ENCODE measurements at regions not wholly inside any gene's neighbourhood (a gene's known extent, or its start where the extent isn't known, plus 50 kb on each side); places are given as distances from the start of the nearest gene placed in this dataset.

DNA sequence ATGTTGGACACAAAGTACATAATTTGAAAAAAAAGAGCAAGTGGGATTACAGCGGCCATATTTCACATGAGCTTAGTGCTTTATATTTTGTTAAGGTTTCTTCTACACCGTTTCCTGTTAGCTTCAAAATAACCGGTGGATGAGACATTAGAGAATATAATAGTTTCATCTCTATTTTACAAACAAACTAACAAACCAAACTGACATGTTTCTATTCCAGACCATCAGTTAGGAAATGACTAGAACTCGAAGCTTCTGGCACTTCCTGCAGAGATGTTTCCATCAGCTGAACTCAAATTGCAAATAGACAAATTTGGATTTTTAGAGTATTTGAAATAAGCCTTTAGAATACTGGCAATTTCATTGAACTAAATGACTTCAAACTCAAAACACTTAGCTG is 86.5 kb downstream of the MTRR start:
- Mint-ChIP-seq H3K4me1 (no peaks in the 10 kb centered on the region), H3K4me3 (no peak overlapping the region), H3K36me3 (ENCODE audit: low read depth) (no peaks in the 10 kb centered on the region), H3K27ac (no peak overlapping the region), H3K9me3 (no peaks in the 10 kb centered on the region), H3K27me3 (peaks cover 9% of the 10 kb centered on the region)
- no peak for ATAC-seq (replicated peaks)

DNA sequence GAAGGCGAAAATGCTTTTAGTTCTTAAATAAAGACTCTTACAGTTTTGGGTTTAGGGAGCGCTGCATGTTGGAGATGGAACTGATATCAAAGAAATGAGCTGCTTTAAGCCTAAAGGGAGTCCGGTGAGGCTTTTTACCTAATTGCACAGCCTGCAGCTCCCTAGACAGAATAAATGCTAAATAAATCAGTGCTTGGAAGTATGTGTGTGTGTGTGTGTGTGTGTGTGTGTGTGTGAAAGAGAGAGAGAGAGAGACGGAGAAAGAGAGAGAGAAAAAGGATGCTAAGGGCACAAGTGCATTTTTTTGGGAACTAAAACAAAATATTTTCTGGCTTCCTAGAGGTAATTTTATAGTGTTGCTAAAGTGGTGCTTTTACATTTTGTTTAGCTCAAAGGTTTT is 88.4 kb downstream of the MTRR start:
- Mint-ChIP-seq H3K4me1 (no peaks in the 10 kb centered on the region), H3K4me3 (no peak overlapping the region), H3K27me3 (peaks cover 9% of the 10 kb centered on the region), H3K27ac (no peak overlapping the region), H3K9me3 (no peaks in the 10 kb centered on the region), H3K36me3 (ENCODE audit: low read depth) (no peaks in the 10 kb centered on the region)
- no peak for ATAC-seq (replicated peaks)

DNA sequence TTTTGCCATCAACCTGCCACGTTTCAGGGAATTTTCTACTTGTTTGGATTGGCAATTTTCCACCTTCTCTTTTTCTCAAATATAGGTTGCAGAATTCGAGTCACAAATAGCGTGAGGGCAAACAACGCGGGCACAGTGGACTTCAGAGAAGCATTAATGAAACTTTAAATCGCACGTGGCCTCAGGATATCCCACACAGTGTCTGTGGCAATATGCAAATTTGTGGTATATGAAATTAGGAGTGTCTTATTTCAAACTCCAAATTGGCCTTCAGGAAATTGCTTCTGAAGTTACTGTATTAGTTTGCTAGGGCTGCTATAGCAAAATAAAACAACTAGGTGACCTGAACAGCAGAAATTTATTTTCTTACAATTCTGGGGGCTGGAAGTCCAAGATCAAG is 91.2 kb downstream of the MTRR start:
- no peak for ATAC-seq (replicated peaks)
- Mint-ChIP-seq H3K9me3 (no peaks in the 10 kb centered on the region), H3K36me3 (ENCODE audit: low read depth) (no peaks in the 10 kb centered on the region), H3K4me3 (no peak overlapping the region), H3K27ac (no peak overlapping the region), H3K4me1 (no peaks in the 10 kb centered on the region), H3K27me3 (peaks cover 13% of the 10 kb centered on the region)

DNA sequence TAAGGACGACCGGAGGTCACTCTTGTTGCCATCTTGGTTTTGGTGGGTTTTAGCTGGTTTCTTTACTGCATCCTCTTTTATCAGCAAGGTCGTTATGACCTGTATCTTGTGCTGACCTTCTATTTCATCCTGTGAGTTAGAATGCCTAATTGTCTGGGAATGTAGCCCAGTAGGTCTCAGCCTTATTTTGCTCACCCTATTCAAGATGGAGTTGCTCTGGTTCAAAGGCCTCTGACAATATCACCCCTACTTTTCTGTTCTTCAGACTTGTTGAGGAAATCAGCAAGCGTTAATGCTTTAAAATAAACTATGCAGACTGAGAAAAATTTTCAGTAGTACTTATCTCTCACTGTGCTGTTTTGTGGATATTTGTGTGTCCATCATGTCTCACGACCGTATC is 92.6 kb downstream of the MTRR start:
- Mint-ChIP-seq H3K27ac (no peak overlapping the region), H3K4me1 (no peaks in the 10 kb centered on the region), H3K27me3 (peaks cover 16% of the 10 kb centered on the region), H3K9me3 (no peaks in the 10 kb centered on the region), H3K4me3 (no peak overlapping the region), H3K36me3 (ENCODE audit: low read depth) (no peaks in the 10 kb centered on the region)
- ATAC-seq (replicated peaks): no peak

DNA sequence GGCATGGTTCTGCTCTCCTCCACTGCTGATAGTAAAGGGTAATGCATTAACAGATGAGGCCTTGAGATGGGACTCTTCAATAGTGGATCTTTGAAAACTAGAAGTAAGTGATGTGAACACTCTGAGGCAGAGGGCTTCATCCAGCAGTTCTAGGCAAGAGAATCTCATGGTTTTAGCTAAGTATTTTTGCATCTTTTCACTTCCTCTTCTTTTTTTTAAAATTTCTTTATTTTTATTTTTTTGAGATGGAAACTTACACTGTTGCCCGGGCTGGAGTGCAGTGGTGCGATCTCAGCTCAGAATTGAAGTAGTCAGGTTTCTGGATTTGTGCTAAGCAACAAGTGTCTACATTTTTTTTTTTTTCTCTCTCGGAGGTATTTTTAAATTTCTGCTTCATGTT is 101.9 kb downstream of the MTRR start:
- Mint-ChIP-seq H3K4me1 (no peaks in the 10 kb centered on the region), H3K4me3 (no peak overlapping the region), H3K36me3 (ENCODE audit: low read depth) (no peaks in the 10 kb centered on the region), H3K27ac (no peak overlapping the region), H3K9me3 (no peaks in the 10 kb centered on the region), H3K27me3 (peaks cover 12% of the 10 kb centered on the region)
- no peak for ATAC-seq (replicated peaks)

DNA sequence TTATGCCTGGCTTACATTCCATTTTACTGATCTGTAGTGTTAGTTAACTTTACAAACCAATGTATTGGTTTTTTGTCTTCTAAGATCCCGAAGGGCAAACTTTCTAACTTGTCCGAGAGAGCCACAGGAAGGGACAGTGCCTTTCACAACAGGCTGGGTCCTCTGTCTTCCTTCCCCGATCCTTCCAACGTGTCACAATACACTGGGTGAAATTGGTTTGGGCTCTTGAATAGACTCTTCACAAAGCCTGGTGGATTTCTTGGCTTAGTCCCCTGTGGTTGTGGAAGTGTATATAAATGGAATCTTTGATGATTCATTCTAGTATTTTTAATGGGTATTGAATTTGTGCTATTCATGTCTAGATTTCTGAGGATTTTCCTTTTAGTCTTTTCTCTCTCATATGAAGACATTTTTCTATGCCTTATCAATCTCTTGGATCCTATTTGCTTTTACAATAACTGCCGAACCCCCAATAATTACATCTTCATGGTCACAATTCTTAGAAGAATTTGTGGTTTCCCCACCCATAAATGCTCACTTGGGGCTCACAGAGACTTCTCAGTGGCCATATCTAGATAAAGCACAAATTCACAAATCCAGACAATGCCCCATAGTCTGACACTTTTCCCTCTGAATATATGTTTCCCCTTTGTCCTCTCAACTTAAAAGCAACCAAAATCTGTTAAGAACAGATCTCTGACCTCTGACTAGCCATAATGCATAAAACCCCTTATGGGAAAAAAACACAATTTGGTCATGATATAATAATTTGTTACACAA is 107.7 kb downstream of the MTRR start:
- Mint-ChIP-seq H3K4me3 (no peak overlapping the region), H3K9me3 (no peaks in the 10 kb centered on the region), H3K36me3 (ENCODE audit: low read depth) (no peaks in the 10 kb centered on the region), H3K27ac (no peak overlapping the region), H3K4me1 (no peaks in the 10 kb centered on the region), H3K27me3 (peaks cover 13% of the 10 kb centered on the region)
- ATAC-seq (replicated peaks): no peak

DNA sequence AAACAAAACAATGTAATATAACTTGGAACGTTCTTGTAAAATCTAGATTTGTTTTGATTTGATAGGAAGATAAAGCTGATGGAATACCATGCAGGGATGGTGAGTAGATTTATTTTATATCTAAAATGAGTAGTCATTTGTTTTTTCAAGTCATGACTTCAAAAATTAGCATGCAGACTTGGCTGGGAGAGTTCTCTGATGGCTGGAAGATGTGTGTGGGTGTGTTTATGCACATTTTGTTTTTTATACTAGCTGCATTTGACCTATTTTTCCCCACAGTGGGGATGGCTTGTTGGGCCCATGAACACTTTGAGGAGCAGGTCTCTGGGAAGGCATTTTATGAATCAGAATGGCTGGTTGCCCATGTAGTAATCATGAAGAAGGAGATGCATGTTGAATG is 109.2 kb downstream of the MTRR start:
- Mint-ChIP-seq H3K27ac (no peak overlapping the region), H3K4me1 (no peaks in the 10 kb centered on the region), H3K4me3 (no peak overlapping the region), H3K9me3 (no peaks in the 10 kb centered on the region), H3K27me3 (peaks cover 13% of the 10 kb centered on the region), H3K36me3 (ENCODE audit: low read depth) (no peaks in the 10 kb centered on the region)
- ATAC-seq (replicated peaks): no peak

DNA sequence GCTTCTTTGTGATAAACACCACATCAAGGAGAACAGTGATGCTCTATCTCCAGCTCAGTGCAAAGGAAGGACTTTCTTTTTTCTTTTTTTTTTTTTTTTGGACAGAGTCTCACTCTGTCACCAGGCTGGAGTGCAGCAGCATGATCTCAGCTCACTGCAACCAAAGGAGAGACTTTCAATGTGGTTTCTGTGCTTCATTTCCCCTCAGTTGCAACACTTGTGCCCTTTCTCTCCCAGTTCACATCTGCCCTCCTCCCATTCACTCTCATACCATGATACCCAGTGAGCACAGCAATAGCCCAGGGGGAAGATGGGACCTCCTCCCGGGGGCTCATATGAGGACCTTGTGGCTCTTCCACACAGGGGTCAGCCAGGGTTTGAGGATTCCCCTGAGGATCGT is 110.0 kb downstream of the MTRR start:
- Mint-ChIP-seq H3K36me3 (ENCODE audit: low read depth) (no peaks in the 10 kb centered on the region), H3K4me1 (no peaks in the 10 kb centered on the region), H3K27ac (no peak overlapping the region), H3K4me3 (no peak overlapping the region), H3K27me3 (peaks cover 14% of the 10 kb centered on the region), H3K9me3 (no peaks in the 10 kb centered on the region)
- no peak for ATAC-seq (replicated peaks)

DNA sequence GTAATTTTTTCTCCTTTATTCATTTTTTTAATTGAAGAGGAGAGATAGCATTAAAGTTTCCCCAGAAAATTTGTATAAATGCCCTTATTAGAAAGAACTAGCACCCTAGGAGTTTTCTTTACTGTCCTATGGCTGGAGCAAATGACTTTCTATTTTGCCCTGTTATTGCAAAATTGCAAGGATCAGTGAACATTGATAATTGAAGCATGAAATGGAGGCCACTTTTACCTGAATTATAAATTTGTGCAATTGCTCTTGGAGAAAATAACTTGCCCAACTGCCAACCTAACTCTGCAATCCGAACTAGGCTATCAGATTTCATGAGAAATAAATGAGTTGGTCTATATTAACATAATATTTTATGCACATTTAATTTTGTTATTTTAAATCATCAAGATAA is 111.9 kb downstream of the MTRR start:
- Mint-ChIP-seq H3K9me3 (no peaks in the 10 kb centered on the region), H3K36me3 (ENCODE audit: low read depth) (no peaks in the 10 kb centered on the region), H3K4me3 (no peak overlapping the region), H3K27ac (no peak overlapping the region), H3K27me3 (peaks cover 11% of the 10 kb centered on the region), H3K4me1 (no peaks in the 10 kb centered on the region)
- no peak for ATAC-seq (replicated peaks)

DNA sequence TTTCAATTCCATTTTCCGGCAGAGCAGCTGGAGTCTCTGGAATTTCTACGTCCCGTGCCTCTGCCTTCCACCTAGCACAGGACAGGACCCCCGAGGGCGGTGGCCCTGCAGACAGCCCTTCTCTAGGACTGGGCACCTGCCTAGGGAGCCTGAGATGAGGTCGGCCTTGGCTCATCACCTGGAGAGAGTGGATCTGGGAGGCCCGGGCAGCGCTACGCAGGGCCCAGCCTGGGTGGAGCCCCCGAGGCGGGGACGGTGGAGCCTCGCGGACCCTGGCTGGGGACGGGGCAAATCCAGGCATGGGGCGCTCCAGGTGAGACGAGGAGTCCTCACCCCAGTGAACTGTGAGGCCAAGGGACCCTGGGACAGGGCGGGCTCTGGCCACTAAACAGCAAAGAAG is 114.5 kb downstream of the MTRR start:
- no peak for ATAC-seq (replicated peaks)
- Mint-ChIP-seq H3K9me3 (no peaks in the 10 kb centered on the region), H3K36me3 (ENCODE audit: low read depth) (no peaks in the 10 kb centered on the region), H3K4me1 (no peaks in the 10 kb centered on the region), H3K27me3 (peaks cover 4% of the 10 kb centered on the region), H3K27ac (no peak overlapping the region), H3K4me3 (no peak overlapping the region)

DNA sequence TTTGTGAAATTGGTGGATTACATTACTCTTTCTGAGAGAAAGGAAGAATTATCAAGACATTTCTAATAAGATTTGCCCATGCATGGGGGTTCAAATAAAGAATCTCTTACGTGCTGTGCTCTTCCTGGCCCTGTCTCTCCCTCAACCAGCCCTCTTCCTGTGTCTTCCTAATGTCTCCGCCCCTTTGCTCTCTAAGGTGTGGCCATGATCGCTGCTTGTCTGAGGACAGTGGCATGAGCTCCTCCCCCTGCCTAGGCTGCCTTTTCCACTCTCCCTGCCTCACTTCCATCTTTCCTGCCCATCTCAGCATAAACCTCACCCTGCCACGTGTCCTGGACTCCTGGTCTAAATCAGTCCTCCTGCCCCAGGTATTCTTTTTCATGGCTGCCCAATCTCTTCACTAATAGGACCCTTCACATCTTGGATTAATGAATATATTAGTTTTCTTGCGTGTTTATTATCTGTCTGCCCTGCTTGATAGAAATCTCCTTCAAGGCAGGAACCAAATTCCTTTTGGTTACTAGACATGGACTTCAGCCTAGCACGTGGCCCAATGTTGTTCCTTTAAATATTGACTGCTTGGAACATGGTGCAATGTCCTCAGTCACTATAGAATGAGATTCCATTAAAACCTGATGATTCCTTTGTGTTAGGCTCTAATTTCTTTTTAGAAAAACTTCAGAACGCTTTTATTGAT is 122.3 kb downstream of the MTRR start:
- H3K27me3 Mint-ChIP-seq: peaks cover 12% of the 10 kb centered on the region
- ATAC-seq (replicated peaks): no peak
- H3K9me3 Mint-ChIP-seq: peaks cover 4% of the 10 kb centered on the region
- no peaks in the 10 kb centered on the region for H3K36me3 Mint-ChIP-seq (ENCODE audit: low read depth)
- no peaks in the 10 kb centered on the region for H3K4me1 Mint-ChIP-seq
- no peak overlapping the region for H3K27ac Mint-ChIP-seq
- no peak overlapping the region for H3K4me3 Mint-ChIP-seq

DNA sequence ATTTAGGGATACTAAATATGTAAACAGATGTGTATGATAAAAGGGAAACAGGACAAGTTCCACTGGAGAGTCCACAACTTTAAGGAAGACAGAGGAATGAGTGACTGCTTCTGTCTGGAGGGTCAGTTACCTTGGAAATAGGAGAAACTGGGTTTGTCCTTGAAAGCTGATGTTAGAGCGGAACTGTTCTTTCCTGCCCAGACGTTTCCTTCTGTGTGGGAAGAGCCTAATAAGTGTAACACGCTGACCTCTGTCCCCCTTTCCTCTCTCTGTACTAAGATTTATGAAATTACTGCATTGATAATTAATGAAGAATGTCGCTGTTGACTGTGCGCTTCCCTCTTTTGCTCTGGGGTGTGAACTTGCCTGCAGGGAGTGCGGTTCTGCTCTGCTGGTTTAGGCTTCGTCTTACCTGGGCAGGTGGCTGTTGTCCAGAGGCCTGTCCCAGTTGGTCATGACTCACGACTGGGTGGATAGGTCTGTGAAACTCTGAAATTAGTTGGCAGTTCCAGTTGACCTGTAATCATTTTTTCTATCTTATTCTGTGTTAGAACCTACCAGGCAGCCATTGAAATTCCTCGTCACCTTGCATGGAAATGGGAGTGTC is 126.8 kb downstream of the MTRR start:
- Mint-ChIP-seq H3K27ac (no peak overlapping the region), H3K36me3 (ENCODE audit: low read depth) (no peaks in the 10 kb centered on the region), H3K27me3 (peaks cover 7% of the 10 kb centered on the region), H3K9me3 (peaks cover 4% of the 10 kb centered on the region), H3K4me3 (no peak overlapping the region), H3K4me1 (no peaks in the 10 kb centered on the region)
- no peak for ATAC-seq (replicated peaks)

DNA sequence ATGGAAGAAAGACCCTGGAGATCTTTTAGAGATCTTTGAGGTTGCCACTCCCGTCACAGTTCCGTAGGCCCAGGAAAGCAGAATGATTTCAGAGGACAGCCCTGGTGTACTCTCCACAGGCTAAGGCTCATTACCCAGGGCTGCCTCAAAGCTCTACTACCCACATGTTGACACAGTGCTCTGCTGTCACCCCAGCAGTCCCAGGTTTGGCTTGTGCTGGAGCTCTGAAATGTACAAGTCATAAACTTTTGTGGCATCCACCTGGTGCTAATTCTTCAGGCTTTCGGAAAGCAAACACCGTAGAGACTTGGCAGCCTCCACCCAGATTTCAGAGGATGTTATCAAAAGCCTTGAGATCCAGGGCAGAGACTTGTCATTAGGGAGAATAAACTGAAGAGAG is 136.5 kb downstream of the MTRR start:
- H3K4me3 Mint-ChIP-seq: no peak overlapping the region
- H3K4me1 Mint-ChIP-seq: no peaks in the 10 kb centered on the region
- H3K27ac Mint-ChIP-seq: no peak overlapping the region
- peaks cover 5% of the 10 kb centered on the region for H3K27me3 Mint-ChIP-seq
- no peaks in the 10 kb centered on the region for H3K36me3 Mint-ChIP-seq (ENCODE audit: low read depth)
- ATAC-seq (replicated peaks): no peak
- no peaks in the 10 kb centered on the region for H3K9me3 Mint-ChIP-seq

DNA sequence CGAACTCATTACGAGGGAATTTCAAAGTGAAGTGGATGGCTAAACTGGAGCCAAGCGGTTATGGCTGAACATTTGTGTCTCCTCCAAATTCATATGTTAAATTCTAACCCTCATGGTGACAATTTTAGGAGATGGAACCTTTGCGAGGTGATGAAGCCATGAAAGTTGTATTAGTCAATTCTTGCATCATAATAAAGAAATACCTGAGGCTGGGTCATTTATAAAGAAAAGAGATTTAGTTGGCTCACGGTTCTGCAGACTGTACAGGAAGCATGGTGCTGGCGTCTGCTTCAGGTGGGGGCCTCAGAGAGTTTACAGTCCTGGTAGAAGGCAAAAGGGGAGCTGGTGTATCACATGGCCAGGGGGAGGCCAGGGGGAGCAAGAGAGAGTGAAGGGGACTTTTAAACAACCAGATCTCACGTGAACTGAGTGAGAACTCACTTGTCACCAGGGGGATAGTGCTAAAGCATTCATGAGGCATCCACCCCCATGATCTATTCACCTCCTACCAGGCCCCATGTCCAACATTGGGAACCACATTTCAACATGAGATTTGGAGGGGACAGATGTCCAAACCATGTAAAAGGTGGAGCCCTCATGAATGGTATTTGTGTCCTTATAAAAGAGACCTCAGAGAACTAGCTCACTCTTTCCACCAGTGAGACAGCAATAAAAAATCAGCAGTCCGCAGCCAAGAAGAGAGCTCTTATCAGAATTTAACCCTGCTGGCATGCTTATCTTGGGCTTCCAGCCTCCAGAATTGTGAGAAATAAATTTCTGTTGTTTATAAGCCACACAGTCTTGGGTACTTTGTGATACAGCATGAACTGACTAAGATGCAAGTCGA is 143.4 kb downstream of the MTRR start:
- Mint-ChIP-seq H3K4me3 (no peak overlapping the region), H3K9me3 (no peaks in the 10 kb centered on the region), H3K27ac (no peak overlapping the region), H3K4me1 (no peaks in the 10 kb centered on the region), H3K27me3 (peaks cover 7% of the 10 kb centered on the region), H3K36me3 (ENCODE audit: low read depth) (no peaks in the 10 kb centered on the region)
- no peak for ATAC-seq (replicated peaks)
